GM19324 (cell line): ENCODE measurements at regions not wholly inside any gene's neighbourhood (a gene's known extent, or its start where the extent isn't known, plus 50 kb on each side); places are given as distances from the start of the nearest gene placed in this dataset.

Source experiments
- ATAC-seq: cut with Tn5 transposase; IDR thresholded peaks from one replicate; pipeline ENCODE4 v1.9.1; 2021; ENCODE audit warnings: mild to moderate bottlenecking, moderate library complexity; ENCODE audit not compliant: unreplicated experiment, low FRiP score

- no peak for ATAC-seq
These were observed 528.7 kb downstream of the RFC3 start for GRCh38 chr13:34346626-34347025.

GRCh38 chr13:34347784-34348573, 530.0 kb downstream of the RFC3 start:
- ATAC-seq = no peak

GRCh38 chr13:34349091-34349722, 531.3 kb downstream of the RFC3 start:
- no peak for ATAC-seq

- no peak for ATAC-seq
These were observed 532.7 kb downstream of the RFC3 start for GRCh38 chr13:34350671-34351070.

- ATAC-seq = no peak
These were observed 533.2 kb downstream of the RFC3 start for GRCh38 chr13:34351134-34351533.

GRCh38 chr13:34352958-34353357, 535.0 kb downstream of the RFC3 start:
- no peak for ATAC-seq

- no peak for ATAC-seq
These were observed 538.9 kb downstream of the RFC3 start for GRCh38 chr13:34356686-34357434.

- ATAC-seq = no peak
These were observed 539.7 kb downstream of the RFC3 start for GRCh38 chr13:34357435-34358232.

GRCh38 chr13:34358811-34359513, 541.0 kb downstream of the RFC3 start:
- no peak for ATAC-seq

- no peak for ATAC-seq
These were observed 542.8 kb downstream of the RFC3 start for GRCh38 chr13:34360702-34361101.

- no peak for ATAC-seq
These were observed 543.6 kb downstream of the RFC3 start for GRCh38 chr13:34361560-34361959.

GRCh38 chr13:34363266-34363665, 545.3 kb downstream of the RFC3 start:
- ATAC-seq = no peak

- no peak for ATAC-seq
These were observed 546.7 kb downstream of the RFC3 start for GRCh38 chr13:34364633-34365032.

- ATAC-seq = no peak
These were observed 552.0 kb downstream of the RFC3 start for GRCh38 chr13:34369931-34370330.

GRCh38 chr13:34371108-34371507, 553.2 kb downstream of the RFC3 start:
- no peak for ATAC-seq

GRCh38 chr13:34371645-34372395, 553.9 kb downstream of the RFC3 start:
- no peak for ATAC-seq

GRCh38 chr13:34372581-34372980, 554.6 kb downstream of the RFC3 start:
- ATAC-seq = no peak

- ATAC-seq = no peak
These were observed 558.5 kb downstream of the RFC3 start for GRCh38 chr13:34376483-34376882.

- no peak for ATAC-seq
These were observed 560.8 kb upstream of the NBEA start for GRCh38 chr13:34381228-34381627.
